Calu3 (cell line): ENCODE measurements at regions not wholly inside any gene's neighbourhood (a gene's known extent, or its start where the extent isn't known, plus 50 kb on each side); places are given as distances from the start of the nearest gene placed in this dataset.
"Not testable (repeated sequence)": the region's sequence is repeated elsewhere in the genome, so short reads cannot be mapped to it uniquely, and the experiment has no call there.

Source experiments
- BruUV-seq: library from RNA; stranded (reverse); fragments of 400-500 nt; replicated peaks from 2 replicates; lab custom pipeline; 2021; lab: Mats Ljungman, UMichigan
- CTCF ChIA-PET: fragments of 300-600 bp; sonication (Branson Sonifier 250); formaldehyde crosslinking; loops from one replicate; lab custom pipeline; 2022; ENCODE audit warnings: antibody characterized with exemption; lab: Charles Lee
- DNase-seq: peaks from one replicate; pipeline ENCODE4 v3.0.0; 2022
- H3K27ac Mint-ChIP-seq: one replicate; pipeline ENCODE4 v1.8.0; 2022; ENCODE audit warnings: mixed read lengths; ENCODE audit not compliant: unreplicated experiment
- H3K27me3 Mint-ChIP-seq: one replicate; pipeline ENCODE4 v1.8.0; 2022; ENCODE audit warnings: mixed read lengths; ENCODE audit not compliant: unreplicated experiment
- H3K36me3 Mint-ChIP-seq: one replicate; pipeline ENCODE4 v1.8.0; 2022; ENCODE audit warnings: mild to moderate bottlenecking, moderate library complexity, mixed read lengths; ENCODE audit not compliant: insufficient read depth, unreplicated experiment
- H3K4me1 Mint-ChIP-seq: one replicate; pipeline ENCODE4 v1.8.0; 2022; ENCODE audit warnings: mild to moderate bottlenecking, low read depth, mixed read lengths; ENCODE audit not compliant: unreplicated experiment
- H3K4me3 Mint-ChIP-seq: one replicate; pipeline ENCODE4 v1.8.0; 2022; ENCODE audit warnings: mild to moderate bottlenecking, low read depth, moderate library complexity, mixed read lengths; ENCODE audit not compliant: unreplicated experiment
- H3K9me3 Mint-ChIP-seq: one replicate; pipeline ENCODE4 v1.8.0; 2022; ENCODE audit warnings: low read depth, mixed read lengths; ENCODE audit not compliant: unreplicated experiment
- CTCF ChIP-seq: fragments of 200-600 bp; IDR thresholded peaks from one replicate; pipeline ENCODE4 v1.8.0; 2022; ENCODE audit warnings: antibody characterized with exemption; ENCODE audit not compliant: unreplicated experiment
- intact Hi-C: fragments of 100-400 bp; cut with micrococcal nuclease; formaldehyde crosslinking; loops from one replicate; pipeline ENCODE4 v1.10.0; 2022; ENCODE audit not compliant: unreplicated experiment

GRCh38 chr18:56483386-56483785 lies 155.0 kb downstream of the TXNL1 start:
- intact Hi-C loops: no loop called here
- H3K27me3 Mint-ChIP-seq: peaks cover 55% of the 10 kb centered on the region
- no peak overlapping the region for H3K4me3 Mint-ChIP-seq
- no peak for TF ChIP-seq CTCF
- no peak for DNase-seq
- H3K27ac Mint-ChIP-seq: no peak overlapping the region
- H3K9me3 Mint-ChIP-seq: no peaks in the 10 kb centered on the region
- H3K36me3 Mint-ChIP-seq: no peaks in the 10 kb centered on the region
- no TSS peak for BruUV-seq
- CTCF ChIA-PET: no interaction called here
- no peaks in the 10 kb centered on the region for H3K4me1 Mint-ChIP-seq

- CTCF ChIA-PET, H3K36me3 Mint-ChIP-seq, DNase-seq, BruUV-seq, H3K4me1 Mint-ChIP-seq, H3K9me3 Mint-ChIP-seq, H3K4me3 Mint-ChIP-seq, H3K27ac Mint-ChIP-seq, intact Hi-C loops: not testable (repeated sequence)
- peaks cover 54% of the 10 kb centered on the region for H3K27me3 Mint-ChIP-seq
Measured at GRCh38 chr18:56482813-56483212, 155.6 kb downstream of the TXNL1 start.

DNA sequence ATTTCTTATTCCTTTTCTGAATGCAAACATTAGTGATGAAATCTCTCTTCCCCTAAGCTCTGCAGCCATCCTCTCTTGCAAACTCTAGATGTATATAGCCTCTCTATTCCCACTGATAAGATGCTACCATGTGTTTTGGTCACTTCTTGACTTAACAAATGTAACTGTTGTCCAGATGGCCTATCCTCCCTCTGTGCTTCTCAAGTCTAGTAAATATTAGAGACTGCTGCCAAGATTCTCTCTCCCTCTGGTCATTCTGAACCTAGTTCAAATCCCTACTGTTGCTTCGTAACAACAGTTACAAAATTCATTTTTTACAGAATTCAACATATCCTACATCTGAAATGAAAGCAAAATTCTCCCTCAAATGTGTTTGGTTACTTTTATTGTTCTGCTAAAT lies 156.6 kb downstream of the TXNL1 start:
- DNase-seq: no peak
- TF ChIP-seq CTCF: no peak
- Mint-ChIP-seq H3K9me3 (no peaks in the 10 kb centered on the region), H3K4me1 (no peaks in the 10 kb centered on the region), H3K4me3 (no peak overlapping the region), H3K27me3 (peaks cover 43% of the 10 kb centered on the region), H3K27ac (no peak overlapping the region), H3K36me3 (no peaks in the 10 kb centered on the region)
- no TSS peak for BruUV-seq
- CTCF ChIA-PET: no interaction called here
- intact Hi-C loops: no loop called here

GRCh38 chr18:56479841-56480240 lies 158.6 kb downstream of the TXNL1 start:
- no peaks in the 10 kb centered on the region for H3K4me1 Mint-ChIP-seq
- no peak overlapping the region for H3K4me3 Mint-ChIP-seq
- no peaks in the 10 kb centered on the region for H3K36me3 Mint-ChIP-seq
- no peak for DNase-seq
- intact Hi-C loops: no loop called here
- no peak for TF ChIP-seq CTCF
- H3K9me3 Mint-ChIP-seq: no peaks in the 10 kb centered on the region
- H3K27me3 Mint-ChIP-seq: peaks cover 37% of the 10 kb centered on the region
- no peak overlapping the region for H3K27ac Mint-ChIP-seq
- no TSS peak for BruUV-seq
- CTCF ChIA-PET: no interaction called here

- intact Hi-C loops: no loop called here
- no TSS peak for BruUV-seq
- Mint-ChIP-seq H3K4me3 (no peak overlapping the region), H3K9me3 (no peaks in the 10 kb centered on the region), H3K36me3 (no peaks in the 10 kb centered on the region), H3K27me3 (peaks cover 2% of the 10 kb centered on the region), H3K27ac (no peak overlapping the region), H3K4me1 (no peaks in the 10 kb centered on the region)
- TF ChIP-seq CTCF: no peak
- no peak for DNase-seq
- CTCF ChIA-PET: no interaction called here
Measured at GRCh38 chr18:56475250-56475649, 163.1 kb downstream of the TXNL1 start.
